Epithelial cell of esophagus (primary cell): ENCODE measurements at regions not wholly inside any gene's neighbourhood (a gene's known extent, or its start where the extent isn't known, plus 50 kb on each side); places are given as distances from the start of the nearest gene placed in this dataset.

ENCODE experiments used
- DNase-seq: peaks from one replicate; pipeline ENCODE4 v3.0.0; 2010; ENCODE audit warnings: low read depth
- H3K4me3 ChIP-seq: 2 replicates; pipeline ENCODE4 v1.5.1; 2011; ENCODE audit warnings: mild to moderate bottlenecking, low read length, control low read depth
- TF ChIP-seq, protein P1 (sequence below): IDR thresholded peaks from 2 replicates; pipeline ENCODE4 v1.5.1; 2011; ENCODE audit warnings: low read depth, mild to moderate bottlenecking, low read length, control low read depth, inconsistent platforms; ENCODE audit not compliant: insufficient read depth; ENCODE audit errors: missing control alignments

DNA sequence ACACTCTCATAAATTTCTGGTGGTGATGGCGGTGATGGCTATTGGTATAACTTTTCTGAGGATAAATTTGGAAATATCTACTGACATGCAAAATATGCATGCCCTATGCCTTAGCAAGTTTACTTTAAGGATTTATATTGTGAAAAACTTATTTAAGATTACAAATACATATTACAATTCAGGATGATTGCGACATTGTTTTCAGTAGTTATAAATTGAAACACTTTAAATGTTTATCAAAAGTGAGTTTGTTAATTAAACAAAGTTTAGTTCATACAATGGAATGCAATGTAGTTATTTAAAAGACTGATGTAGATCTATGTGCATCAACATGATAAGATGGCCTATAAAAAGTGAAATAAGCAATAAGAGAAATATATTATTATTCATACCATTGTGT lies 331.3 kb upstream of the NR5A2 start:
- no peak for DNase-seq
- H3K4me3 ChIP-seq = no peak overlapping the region
- TF ChIP-seq, protein P1, sequence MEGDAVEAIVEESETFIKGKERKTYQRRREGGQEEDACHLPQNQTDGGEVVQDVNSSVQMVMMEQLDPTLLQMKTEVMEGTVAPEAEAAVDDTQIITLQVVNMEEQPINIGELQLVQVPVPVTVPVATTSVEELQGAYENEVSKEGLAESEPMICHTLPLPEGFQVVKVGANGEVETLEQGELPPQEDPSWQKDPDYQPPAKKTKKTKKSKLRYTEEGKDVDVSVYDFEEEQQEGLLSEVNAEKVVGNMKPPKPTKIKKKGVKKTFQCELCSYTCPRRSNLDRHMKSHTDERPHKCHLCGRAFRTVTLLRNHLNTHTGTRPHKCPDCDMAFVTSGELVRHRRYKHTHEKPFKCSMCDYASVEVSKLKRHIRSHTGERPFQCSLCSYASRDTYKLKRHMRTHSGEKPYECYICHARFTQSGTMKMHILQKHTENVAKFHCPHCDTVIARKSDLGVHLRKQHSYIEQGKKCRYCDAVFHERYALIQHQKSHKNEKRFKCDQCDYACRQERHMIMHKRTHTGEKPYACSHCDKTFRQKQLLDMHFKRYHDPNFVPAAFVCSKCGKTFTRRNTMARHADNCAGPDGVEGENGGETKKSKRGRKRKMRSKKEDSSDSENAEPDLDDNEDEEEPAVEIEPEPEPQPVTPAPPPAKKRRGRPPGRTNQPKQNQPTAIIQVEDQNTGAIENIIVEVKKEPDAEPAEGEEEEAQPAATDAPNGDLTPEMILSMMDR = no peak

DNA sequence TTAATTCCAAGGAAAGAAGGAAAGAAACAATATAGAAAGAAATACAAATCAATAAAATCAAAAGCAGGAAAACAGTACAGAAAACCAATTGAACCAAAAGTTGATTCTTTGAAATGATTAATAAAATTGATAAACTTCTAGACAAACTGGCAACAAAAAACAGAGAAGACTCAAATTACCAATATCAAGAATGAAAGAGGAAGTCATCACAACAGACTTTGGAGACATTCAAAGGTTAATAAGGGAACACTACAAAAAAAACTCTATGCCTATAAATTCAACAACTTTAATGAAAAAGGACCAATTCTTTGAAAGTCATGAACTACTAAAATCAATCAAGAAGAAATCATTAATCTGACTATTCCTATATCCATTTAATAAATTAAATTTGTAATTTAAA lies 329.3 kb upstream of the NR5A2 start:
- TF ChIP-seq, protein P1 = no peak
- DNase-seq = no peak
- H3K4me3 ChIP-seq = no peak overlapping the region

DNA sequence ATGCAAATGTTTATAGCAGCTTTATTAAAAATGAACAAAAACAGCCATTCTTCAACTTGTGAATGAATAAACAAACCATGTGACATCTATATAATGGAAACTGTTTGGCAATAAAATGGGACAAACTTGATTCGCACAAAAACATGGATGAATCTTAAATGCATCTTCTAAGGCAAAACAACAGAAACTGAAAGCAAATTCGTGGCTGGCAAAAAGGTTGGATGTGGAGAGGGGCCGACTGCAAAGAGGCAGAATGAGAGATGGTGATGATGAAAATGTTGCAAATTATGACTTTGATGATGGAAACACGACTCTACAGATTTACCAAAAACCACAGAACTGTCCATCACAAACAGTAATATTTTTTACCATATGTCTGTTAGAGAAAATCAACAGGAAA lies 327.0 kb upstream of the NR5A2 start:
- H3K4me3 ChIP-seq = no peak overlapping the region
- TF ChIP-seq, protein P1 = no peak
- DNase-seq = no peak

DNA sequence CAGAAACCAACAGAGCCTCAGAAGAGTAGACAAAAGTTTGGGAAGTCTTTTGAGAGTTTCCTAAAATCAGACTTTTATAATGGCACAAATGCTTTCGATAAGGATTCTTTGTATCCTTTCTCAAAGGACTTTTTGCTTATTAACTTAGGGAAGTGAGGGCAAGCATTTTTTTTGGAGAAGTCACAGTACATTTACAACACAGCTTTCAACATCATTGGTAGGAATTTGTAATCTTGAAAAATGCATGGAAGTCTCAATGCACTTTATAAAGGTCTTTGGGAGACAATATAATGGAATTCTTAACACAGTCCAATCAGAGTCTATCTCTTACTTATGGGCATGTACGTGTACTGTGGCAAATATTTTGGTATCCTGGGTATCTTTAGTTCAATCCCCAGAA lies 325.8 kb upstream of the NR5A2 start:
- H3K4me3 ChIP-seq = no peak overlapping the region
- TF ChIP-seq, protein P1 = no peak
- DNase-seq = no peak

DNA sequence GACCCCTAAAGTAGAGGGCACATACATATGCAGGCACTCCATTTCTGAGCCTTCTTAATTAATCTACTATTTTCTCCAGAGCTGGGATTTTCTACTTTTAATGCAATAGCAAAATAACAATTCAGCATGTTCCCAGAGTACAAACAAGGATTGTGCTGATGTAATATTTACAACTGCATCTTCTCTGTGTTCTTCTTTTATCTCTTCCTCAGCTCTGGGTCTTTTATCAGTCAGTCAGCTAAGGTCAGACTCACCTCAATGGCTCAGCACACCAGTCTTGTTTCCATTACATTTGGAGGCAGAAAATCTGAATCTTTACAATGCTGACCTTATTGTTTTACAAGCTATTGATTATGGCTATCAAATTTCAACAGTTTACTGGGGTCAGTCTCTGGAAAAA lies 323.3 kb upstream of the NR5A2 start:
- no peak overlapping the region for H3K4me3 ChIP-seq
- TF ChIP-seq, protein P1 = no peak
- no peak for DNase-seq

DNA sequence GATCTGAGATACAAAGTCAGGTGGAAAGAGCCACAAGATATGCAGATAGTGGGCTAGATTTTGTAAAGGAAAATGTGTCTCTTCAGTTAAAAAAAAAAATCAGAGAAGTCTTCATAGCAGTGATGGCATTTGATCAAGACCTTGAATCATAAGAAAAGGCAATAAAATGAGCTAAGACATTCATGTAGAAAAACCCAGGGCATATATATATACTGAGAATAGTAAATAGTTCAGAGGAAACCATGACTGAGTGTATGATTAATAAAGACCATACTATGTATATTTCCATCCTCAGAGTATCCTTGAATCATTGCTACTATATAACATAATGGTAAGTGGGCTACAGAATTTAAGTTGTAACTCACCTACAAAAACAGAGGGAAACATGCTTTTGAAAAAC lies 321.7 kb upstream of the NR5A2 start:
- no peak for DNase-seq
- TF ChIP-seq, protein P1 = no peak

DNA sequence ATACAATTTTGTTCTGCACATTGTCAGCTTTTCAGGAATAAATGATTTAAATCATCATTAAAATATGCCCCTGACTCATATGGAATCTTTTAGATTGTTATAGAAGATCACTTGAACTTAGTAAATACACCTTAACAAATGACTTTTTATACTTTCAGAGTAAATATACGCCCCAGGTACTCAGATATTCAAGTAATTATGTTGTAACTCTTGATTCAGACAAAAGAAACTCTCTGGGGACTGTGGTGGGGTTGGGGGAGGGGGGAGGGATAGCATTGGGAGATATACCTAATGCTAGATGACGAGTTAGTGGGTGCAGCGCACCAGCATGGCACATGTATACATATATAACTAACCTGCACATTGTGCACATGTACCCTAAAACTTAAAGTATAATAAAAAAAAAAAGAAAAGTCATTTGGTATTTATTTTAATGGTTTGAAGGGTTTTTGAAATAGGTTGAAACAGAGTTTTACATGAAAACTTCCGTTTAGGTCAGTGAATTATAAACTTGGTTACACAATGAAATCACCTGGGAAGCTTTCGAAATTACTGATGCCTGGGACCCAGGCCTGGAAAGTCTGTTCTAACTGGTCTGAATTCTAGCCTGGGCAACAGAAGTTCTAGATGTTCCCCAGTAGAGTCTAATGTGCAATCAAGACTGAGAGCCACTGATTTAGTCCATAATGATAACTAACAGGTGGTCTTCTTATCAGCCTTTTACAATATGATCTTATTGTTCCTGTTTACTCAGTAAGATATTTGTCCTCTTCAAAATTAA lies 320.5 kb upstream of the NR5A2 start:
- DNase-seq = no peak
- H3K4me3 ChIP-seq = no peak overlapping the region
- TF ChIP-seq, protein P1 = no peak

More for the DNA sequence above, 321.7 kb upstream of the NR5A2 start:
- no peak overlapping the region for H3K4me3 ChIP-seq
